MV-4-11 (cell line): ENCODE measurements at regions not wholly inside any gene's neighbourhood (a gene's known extent, or its start where the extent isn't known, plus 50 kb on each side); places are given as distances from the start of the nearest gene placed in this dataset.

ENCODE experiments used
- DNase-seq: peaks from one replicate; lab custom pipeline; 2025; lab: John Stamatoyannopoulos, UW

GRCh38 chr2:53448086-53448485 lies 319.5 kb upstream of the CHAC2 start:
- no peak for DNase-seq

DNA sequence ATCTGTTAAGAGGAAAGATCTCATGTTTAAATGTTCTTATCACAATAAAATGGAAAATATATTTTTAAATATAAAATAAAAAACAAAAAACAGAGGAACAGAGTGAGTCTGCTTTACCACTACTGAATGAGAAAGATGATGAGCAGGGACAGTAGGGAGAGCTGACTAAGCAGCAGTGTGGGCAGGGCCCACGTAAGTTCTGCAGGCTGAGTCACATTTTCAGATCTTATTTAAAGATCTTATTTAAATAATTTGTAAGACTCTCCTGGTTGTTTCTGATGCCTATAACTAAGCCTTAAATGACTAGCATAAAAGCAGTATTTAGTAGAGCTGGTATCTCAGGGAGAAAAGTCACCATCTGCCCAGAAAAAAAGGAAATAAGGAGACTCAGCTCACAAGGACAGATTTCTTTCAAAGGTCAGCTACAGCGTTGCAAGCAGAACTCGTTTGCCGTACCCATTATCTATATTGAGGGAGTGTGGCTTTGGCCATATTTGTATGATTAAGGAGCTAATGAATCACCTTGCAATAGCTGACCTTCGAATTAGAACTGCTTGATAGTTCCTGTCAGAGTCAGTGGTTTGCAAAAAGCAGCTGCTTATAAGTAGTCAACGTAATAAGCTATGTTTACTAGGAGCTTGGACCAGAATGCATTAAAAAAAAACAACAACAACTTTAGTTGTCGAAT lies 322.1 kb upstream of the CHAC2 start:
- DNase-seq: no peak

DNA sequence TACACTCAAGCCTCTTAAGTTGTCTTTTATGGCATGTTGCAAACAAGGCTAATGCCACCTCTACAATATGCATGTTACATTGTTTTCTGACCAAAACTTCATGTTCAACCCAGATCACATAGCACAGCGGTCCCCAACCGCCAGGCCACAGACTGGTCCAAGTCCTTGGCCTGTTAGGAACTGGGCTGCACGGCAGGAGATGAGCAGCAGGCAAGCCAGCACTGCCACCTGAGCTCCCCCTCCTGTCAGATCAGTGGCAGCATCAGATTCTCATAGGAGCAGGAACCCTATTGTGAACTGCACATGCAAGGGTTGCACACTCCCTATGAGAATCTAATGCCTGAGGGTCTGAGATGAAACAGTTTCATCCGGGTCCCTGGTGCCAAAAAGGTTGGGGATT lies 324.8 kb upstream of the CHAC2 start:
- DNase-seq: no peak

- DNase-seq: no peak
Measured at GRCh38 chr2:53442093-53442492, 325.5 kb upstream of the CHAC2 start.

DNA sequence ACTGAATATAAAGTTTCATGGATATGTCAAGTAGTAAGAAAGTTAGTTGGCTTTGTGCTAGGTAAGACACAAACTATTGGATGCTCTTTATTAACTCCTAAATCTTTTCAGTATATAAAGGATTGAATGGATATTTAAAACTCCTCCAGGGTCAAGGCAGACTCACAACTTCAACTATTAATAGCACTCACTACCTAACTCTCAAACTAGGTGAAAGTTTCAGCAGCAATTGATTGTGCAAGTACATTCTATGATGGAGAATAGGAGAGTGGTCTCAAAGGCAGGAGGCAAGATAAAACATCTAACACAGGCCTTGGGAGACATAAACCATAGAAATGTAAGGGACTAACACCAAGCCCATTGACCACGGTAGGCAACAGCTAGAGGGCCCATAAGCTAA lies 328.9 kb upstream of the CHAC2 start:
- no peak for DNase-seq

GRCh38 chr2:53438100-53438499 lies 329.5 kb upstream of the CHAC2 start:
- DNase-seq: no peak

- no peak for DNase-seq
Measured at GRCh38 chr2:53437371-53437770, 330.2 kb upstream of the CHAC2 start.

GRCh38 chr2:53436882-53437281 lies 330.7 kb upstream of the CHAC2 start:
- DNase-seq: no peak

DNA sequence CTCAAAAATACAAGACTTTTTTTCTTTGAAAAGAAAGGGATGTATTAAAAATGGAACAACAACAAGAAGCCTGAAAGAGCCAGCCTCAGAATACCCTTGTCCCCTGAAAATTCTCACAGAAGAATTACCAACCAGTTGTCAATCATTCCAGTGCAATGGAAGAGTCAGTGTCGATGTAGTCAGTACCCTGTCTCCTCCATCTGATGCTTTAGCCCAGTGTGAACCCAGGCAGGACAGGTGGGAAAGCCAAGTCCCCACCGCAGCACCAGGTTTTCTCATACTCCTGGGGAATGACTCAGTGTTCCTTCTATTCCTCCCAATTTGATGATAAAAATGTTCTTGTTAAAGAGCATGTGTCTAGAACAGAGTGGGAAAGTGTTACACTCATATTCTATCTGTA lies 332.0 kb upstream of the CHAC2 start:
- DNase-seq: no peak

DNA sequence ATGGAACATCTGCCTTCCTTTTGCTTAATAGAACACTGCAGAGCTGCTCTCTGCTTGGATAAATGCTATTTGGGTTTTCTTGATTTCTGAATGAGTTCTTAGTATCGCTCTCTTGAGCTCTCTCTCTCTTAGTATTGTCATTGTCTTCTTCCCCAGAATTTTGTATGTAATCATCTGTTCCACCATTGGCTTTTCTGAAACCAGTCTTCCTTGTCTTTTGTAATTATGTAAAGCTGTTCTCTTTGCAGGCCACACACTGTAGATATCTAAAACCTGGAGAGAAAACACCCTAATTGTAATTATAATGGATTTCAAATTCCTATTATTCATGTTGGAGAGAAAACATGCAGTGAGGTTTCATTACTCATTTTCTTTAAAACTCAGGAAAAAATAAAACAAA lies 333.1 kb upstream of the CHAC2 start:
- DNase-seq: no peak

GRCh38 chr2:53432936-53433335 lies 334.7 kb upstream of the CHAC2 start:
- no peak for DNase-seq

- no peak for DNase-seq
Measured at GRCh38 chr2:53429901-53430300, 337.7 kb upstream of the CHAC2 start.

DNA sequence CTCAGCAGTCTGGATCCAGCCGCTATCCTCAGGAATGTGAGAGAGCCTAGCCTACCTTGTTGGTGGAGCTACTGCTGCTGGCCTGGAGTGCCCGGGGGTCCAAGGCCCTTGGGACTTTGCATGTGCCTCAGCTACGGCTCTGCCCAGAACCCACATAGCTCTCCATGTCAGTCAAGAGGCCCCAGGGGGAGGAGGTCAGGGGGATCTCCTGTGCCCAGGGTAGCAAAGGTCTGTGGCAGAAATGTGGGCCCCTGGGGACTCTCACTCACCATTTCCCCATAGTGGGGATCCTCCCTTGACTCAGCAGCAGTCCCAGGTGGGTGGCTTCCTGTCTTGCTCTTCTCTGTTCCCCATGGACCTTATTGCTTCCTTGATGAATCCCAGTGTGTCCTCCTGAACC lies 342.7 kb upstream of the CHAC2 start:
- no peak for DNase-seq

DNA sequence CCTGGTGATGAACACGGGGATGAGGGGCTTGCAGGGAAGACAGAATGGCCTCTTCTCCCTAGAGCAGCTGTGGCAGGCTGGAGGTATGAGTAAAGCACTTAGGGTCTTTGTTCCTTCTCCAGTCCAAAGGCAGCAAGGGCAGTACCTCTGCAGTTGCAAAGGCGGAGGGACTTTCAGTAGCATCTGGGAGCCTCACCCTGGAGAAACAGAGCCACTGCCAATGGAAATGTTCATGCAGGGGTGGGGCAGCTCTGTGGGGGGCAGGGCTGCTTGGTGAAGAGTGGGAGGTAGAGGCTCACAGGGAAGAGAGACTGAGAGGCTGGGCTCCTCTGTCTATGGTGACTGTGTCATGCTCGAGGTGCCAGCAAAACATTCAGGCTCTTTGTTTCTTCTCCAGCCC lies 344.1 kb upstream of the CHAC2 start:
- no peak for DNase-seq

- DNase-seq: peak; percentile 69
Measured at GRCh38 chr2:53422979-53423378, 344.6 kb upstream of the CHAC2 start.

DNA sequence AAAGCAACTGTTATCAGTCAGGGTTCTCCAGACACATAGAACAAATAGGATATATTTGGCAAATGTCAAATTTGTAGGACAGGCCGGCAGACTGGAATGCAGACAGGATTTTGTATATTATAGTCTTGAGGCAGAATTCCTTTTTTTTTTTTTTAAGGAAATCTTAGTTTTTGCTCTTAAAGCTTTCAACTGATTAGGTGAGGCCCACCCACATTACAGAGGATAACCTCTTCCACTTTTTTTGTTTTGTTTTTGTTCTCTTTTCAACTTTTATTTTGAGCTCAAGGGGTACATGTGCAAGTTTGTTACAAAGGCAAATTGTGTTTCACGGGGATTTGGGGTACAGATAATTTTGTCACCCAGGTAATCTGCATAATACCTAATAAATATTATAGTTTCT lies 350.2 kb upstream of the CHAC2 start:
- no peak for DNase-seq

DNA sequence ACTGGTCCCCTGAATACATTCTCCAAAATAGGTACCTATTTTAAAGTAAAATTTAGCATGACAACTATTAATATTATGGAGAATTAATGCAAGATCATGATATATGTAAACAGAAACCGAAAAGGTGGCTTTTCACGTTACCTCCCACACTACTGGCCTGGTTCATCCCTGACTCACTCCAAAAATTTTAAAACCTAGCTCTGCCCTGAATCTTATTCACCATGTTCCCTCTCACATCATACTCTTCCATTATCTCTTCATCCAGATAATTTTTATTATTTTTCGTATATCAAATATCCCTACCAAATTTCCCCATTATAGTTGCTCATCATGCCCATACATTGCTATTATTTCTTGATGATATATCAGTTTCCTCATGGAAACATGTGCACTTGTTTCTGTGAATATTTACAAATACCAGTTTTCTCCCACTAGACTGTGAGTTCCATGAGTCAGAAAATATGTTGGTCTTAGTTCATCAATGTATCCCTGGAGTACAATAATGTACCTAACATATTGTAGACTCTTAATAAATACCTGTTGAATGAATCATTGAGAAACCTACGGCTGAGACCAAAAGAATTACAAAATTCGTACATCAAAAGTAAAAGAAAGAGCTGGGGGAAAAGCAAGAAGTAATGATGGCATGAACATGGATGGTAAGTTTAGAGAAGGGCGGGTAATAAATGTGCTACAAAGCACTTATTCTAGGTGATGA lies 360.1 kb upstream of the CHAC2 start:
- DNase-seq: no peak

DNA sequence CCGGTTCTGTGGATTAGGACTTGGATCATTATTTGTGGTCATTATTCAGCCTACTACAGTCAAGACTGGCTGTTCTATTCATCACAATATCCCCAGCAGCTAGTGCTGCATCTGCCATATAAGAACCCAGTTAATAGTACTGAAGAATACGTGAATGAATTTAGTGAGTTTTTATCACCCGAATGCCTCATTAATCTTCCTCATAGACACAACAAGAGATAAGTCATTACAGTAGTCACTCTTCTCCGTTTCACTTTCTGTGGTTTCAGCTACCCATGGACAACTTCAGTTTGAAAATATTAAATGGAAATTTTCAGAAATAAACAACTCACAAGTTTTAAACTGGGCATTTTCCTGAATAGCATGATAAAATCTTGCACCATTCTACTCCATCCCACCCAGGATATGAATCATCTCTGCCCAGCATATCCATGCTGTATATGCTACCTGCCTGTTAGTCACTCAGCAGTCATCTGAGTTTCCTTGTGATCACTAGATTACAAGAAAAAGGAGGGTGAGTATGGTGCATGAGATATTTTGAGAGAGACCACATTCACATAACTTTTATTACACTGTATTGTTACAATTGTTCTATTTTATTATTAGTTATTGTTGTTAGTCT lies 363.7 kb upstream of the CHAC2 start:
- DNase-seq: no peak

GRCh38 chr2:53397085-53397484 lies 370.5 kb upstream of the CHAC2 start:
- DNase-seq: no peak

DNA sequence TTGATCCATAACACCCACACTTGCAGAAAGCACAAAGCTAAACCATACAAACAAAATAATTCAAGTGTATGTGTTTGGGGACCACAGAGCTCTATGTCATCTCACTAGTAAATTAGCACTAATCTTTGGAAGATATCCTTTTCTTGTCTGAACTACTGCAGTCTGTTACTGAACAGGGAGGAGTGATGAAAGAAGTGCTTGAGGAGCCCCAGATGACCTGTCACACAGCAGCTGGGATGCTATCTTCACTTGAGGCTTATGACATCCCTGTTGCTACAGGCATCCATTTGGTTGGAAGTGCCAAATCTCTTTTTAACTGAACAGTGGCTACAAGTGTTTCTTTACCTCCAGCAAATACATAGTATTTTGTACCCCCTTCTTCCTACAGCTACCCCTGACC lies 386.3 kb upstream of the CHAC2 start:
- DNase-seq: no peak

GRCh38 chr2:53379547-53379946 lies 388.1 kb upstream of the CHAC2 start:
- DNase-seq: no peak

GRCh38 chr2:53378791-53379190 lies 388.8 kb upstream of the CHAC2 start:
- DNase-seq: no peak

DNA sequence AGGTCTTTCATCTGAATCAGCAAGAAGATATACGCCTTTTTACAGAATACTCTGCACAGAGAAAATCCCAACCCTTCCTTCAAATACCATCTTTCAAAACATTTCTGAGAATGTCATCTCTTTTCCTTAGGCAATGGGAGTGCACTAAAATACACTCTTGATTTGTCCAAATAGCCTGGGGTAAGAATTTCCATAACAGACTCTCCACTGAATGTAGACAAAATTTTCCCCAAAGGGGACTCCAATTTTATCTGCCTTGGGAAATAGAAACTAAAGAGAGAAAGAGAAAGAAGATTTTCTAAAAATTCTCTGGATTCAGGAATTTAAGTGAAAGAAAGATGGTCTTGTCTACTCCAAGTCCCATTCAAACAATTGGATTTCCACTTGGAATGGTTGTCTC lies 394.5 kb upstream of the CHAC2 start:
- no peak for DNase-seq

DNA sequence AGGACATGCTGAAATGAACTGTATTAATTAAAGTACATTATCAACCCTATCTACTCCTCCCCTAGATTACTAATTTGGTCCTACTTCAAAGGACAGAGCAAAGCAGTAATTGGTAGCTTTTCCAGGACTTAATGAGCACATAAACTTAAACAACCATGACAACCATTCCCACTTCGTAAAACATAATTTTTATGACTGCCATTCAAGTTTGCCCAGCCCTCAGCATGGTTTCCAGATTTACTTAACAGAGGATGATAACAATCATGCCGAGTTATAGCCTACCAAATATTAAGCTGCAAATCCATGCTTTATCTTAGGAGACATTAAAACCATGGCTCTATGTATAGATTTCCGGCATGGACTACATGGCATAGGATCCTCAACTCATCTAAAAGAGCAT lies 401.1 kb upstream of the CHAC2 start:
- no peak for DNase-seq
